ENCODE measurements at regions not wholly inside any gene's neighbourhood (a gene's known extent, or its start where the extent isn't known, plus 50 kb on each side); places are given as distances from the start of the nearest gene placed in this dataset.

- H3K27me3 ChIP-seq = no peaks in the 10 kb centered on the region
- H3K36me3 ChIP-seq = no peaks in the 10 kb centered on the region
- H3K9me3 ChIP-seq = no peaks in the 10 kb centered on the region
- no peak overlapping the region for H3K27ac ChIP-seq
- intact Hi-C loops (cut with DNase I) = no loop called here
- WGBS (ENCODE audit: insufficient coverage, low coverage, low lambda C conversion rate, missing lambda C conversion rate) = 41% methylated on average over 5 of the region's 5 CpGs
- no peaks in the 10 kb centered on the region for H3K4me1 ChIP-seq
- ATAC-seq (no peak), DNase-seq (no peak)
- TF ChIP-seq POLR2A (IDR thresholded peaks at IDR 0.05) (no peak), CTCF (IDR thresholded peaks at IDR 0.05) (no peak)
- no peak overlapping the region for H3K4me3 ChIP-seq
These were observed 240.3 kb downstream of the SEC23IP start for GRCh38 chr10:120132811-120133210.

- H3K4me3 ChIP-seq = no peak overlapping the region
- 52% methylated on average over 3 of the region's 3 CpGs for WGBS (ENCODE audit: insufficient coverage, low coverage, low lambda C conversion rate, missing lambda C conversion rate)
- intact Hi-C loops (cut with DNase I) = no loop called here
- DNase-seq (no peak), ATAC-seq (no peak)
- H3K9me3 ChIP-seq = no peaks in the 10 kb centered on the region
- H3K27me3 ChIP-seq = no peaks in the 10 kb centered on the region
- no peaks in the 10 kb centered on the region for H3K4me1 ChIP-seq
- no peak for TF ChIP-seq CTCF (IDR thresholded peaks at IDR 0.05)
- no peak for TF ChIP-seq POLR2A (IDR thresholded peaks at IDR 0.05)
- no peaks in the 10 kb centered on the region for H3K36me3 ChIP-seq
- no peak overlapping the region for H3K27ac ChIP-seq
These were observed 246.2 kb downstream of the SEC23IP start for GRCh38 chr10:120138689-120139088.

- Histone ChIP-seq H3K27ac (no peak overlapping the region), H3K27me3 (no peaks in the 10 kb centered on the region), H3K4me3 (no peak overlapping the region), H3K9me3 (no peaks in the 10 kb centered on the region), H3K4me1 (no peaks in the 10 kb centered on the region), H3K36me3 (no peaks in the 10 kb centered on the region)
- intact Hi-C loops (cut with DNase I) = no loop called here
- DNase-seq (no peak), ATAC-seq (no peak)
- 15% methylated on average over 5 of the region's 5 CpGs for WGBS (ENCODE audit: insufficient coverage, low coverage, low lambda C conversion rate, missing lambda C conversion rate)
- TF ChIP-seq POLR2A (IDR thresholded peaks at IDR 0.05) (no peak), CTCF (IDR thresholded peaks at IDR 0.05) (no peak)
These were observed 252.6 kb downstream of the SEC23IP start for GRCh38 chr10:120145107-120145506.

GRCh38 chr10:120156614-120157274, 264.2 kb downstream of the SEC23IP start:
- Histone ChIP-seq H3K36me3 (no peaks in the 10 kb centered on the region), H3K27ac (no peak overlapping the region), H3K4me1 (no peaks in the 10 kb centered on the region), H3K4me3 (no peak overlapping the region), H3K27me3 (no peaks in the 10 kb centered on the region), H3K9me3 (no peaks in the 10 kb centered on the region)
- 52% methylated on average over 5 of the region's 5 CpGs for WGBS (ENCODE audit: insufficient coverage, low coverage, low lambda C conversion rate, missing lambda C conversion rate)
- TF ChIP-seq CTCF (IDR thresholded peaks at IDR 0.05) = no peak
- intact Hi-C loops (cut with DNase I) = no loop called here
- no peak for ATAC-seq
- DNase-seq = no peak

GRCh38 chr10:120161111-120161510, 268.6 kb downstream of the SEC23IP start:
- DNase-seq = no peak
- ATAC-seq = no peak
- TF ChIP-seq POLR2A (IDR thresholded peaks at IDR 0.05) = no peak
- TF ChIP-seq CTCF (IDR thresholded peaks at IDR 0.05) = no peak
- Histone ChIP-seq H3K4me1 (no peaks in the 10 kb centered on the region), H3K27ac (no peak overlapping the region), H3K9me3 (no peaks in the 10 kb centered on the region), H3K27me3 (no peaks in the 10 kb centered on the region), H3K36me3 (no peaks in the 10 kb centered on the region), H3K4me3 (no peak overlapping the region)
- 29% methylated on average over 1 of the region's 1 CpG for WGBS (ENCODE audit: insufficient coverage, low coverage, low lambda C conversion rate, missing lambda C conversion rate)
- intact Hi-C loops (cut with DNase I) = no loop called here

Measured in right lobe of liver (tissue), 6 donors.